ENCODE measurements at regions not wholly inside any gene's neighbourhood (a gene's known extent, or its start where the extent isn't known, plus 50 kb on each side); places are given as distances from the start of the nearest gene placed in this dataset.

- TF ChIP-seq SMC3 (IDR thresholded peaks at IDR 0.05; ENCODE audit: low read depth, low read length) (no peak), CTCF (conservative IDR thresholded peaks at IDR 0.05; ENCODE audit: low read depth, low read length) (no peak), BHLHE40 (IDR thresholded peaks at IDR 0.05; ENCODE audit: low read depth, low read length) (no peak), CHD1 (IDR thresholded peaks at IDR 0.05; ENCODE audit: low read depth, low read length) (no peak), RAD21 (IDR thresholded peaks at IDR 0.05; ENCODE audit: low read length) (no peak), CEBPB (IDR thresholded peaks at IDR 0.05; ENCODE audit: low read depth, low read length) (no peak), POLR2A (IDR thresholded peaks at IDR 0.05; ENCODE audit: low read depth, low read length) (no peak), RCOR1 (IDR thresholded peaks at IDR 0.05; ENCODE audit: insufficient replicate concordance, low read length) (no peak), MXI1 (IDR thresholded peaks at IDR 0.05; ENCODE audit: borderline replicate concordance, low read depth, low read length) (no peak), NFE2L2 (IDR thresholded peaks at IDR 0.05; ENCODE audit: low read depth, low read length) (no peak), MAFK (IDR thresholded peaks at IDR 0.05; ENCODE audit: low read depth, low read length) (no peak), RFX5 (IDR thresholded peaks at IDR 0.05; ENCODE audit: low read depth, low read length) (no peak), ELK1 (IDR thresholded peaks at IDR 0.05; ENCODE audit: borderline replicate concordance, low read depth, low read length) (no peak), USF2 (IDR thresholded peaks at IDR 0.05; ENCODE audit: low read depth, low read length) (no peak)
Measured at GRCh38 chr1:114214016-114214415, 60.3 kb upstream of the SYT6 start.

All from IMR-90 (cell line).